Stimulated activated CD4-positive, alpha-beta T cell treated with anti-CD3 and anti-CD28 coated beads, Interleukin-2, amount 100 ng/mL, for 48 hours (primary cell): ENCODE measurements at regions not wholly inside any gene's neighbourhood (a gene's known extent, or its start where the extent isn't known, plus 50 kb on each side); places are given as distances from the start of the nearest gene placed in this dataset.
"Not testable (repeated sequence)": the region's sequence is repeated elsewhere in the genome, so short reads cannot be mapped to it uniquely, and the experiment has no call there.

Experiments used
- DNase-seq, 2 donors: peaks; one replicate each; pipeline ENCODE4 v3.0.0-alpha.2; 2020

DNA sequence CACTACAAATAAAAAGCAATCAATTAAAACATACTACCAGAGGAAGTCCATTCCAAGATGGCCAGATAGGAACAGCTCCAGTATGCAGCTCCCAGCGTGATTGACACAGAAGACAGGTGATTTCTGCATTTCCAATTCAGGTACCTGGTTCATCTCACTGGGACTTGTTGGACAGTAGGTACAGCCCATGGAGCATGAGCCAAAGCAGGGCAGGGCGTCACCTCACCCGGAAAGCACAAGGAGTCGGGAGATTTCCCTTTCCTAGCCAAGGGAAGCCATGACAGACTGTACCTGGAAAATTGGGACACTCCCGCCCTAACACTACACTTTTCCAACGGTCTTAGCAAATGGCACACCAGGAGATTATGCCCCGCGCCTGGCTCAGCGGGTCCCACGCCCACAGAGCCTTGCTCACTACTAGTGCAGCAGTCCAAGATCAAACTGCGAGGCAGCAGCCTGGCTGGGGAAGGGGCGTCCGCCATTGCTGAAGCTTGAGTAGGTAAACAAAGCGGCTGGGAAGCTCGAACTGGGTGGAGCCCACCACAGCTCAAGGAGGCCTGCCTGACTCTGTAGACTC is 106.0 kb downstream of the BUD13 start:
- DNase-seq = not testable (repeated sequence)

DNA sequence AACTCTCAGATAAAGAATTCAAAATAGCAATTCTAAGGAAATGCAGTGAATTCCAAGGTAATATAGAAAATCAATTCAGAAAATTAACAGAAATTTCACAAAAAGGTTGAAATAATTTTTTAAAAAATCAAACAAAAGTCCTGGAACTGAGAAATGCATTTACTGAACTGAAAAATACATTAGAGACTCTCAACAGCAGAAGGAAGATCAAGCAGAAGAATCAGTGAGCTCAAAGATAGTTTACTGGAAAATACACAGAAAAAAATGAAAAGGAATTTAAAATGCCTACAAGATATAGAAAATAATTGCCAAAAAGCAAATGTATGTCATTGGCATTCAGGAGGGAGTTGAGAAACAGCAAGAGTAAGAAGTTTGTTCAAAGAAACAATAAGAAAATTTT is 107.3 kb downstream of the BUD13 start:
- no peak for DNase-seq

DNA sequence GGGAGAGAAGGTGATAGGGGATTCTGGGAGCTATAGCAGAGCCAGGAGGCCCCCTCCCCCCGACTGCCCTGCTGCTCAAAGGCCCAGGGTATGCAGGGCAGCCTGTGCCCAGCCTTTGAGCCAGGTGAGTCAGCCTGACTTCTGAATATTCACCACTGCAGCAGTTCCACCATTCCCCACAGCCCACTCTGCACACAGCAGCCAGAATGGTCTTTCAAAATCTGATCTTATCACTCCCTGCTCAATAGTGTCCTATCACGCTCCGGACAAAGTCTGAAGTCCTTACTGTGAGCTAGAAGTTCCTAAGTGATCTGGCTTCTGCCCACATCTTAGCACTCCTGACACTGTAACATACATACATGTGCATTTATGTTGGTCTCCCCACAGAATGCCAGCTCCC is 111.7 kb downstream of the BUD13 start:
- DNase-seq = no peak

DNA sequence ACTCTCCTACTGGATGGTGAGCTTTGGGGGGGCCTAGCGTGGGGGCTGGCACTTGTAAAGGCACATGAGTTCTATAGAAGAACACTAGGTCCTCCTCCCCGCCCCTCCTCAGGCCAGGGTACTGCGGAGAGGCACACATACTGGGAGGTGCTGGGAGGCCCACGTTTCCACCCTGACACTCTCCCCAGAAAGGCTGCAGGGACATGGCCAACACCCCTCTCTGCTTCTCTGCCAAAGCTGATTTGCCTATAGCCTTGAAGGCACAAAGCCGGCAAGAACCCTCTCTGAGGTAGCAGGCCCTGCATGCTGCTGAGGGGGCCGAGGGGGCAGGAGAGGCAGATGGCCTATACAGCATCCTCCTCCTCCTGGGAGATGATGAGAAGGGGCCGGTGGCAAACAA is 112.8 kb downstream of the BUD13 start:
- no peak for DNase-seq

DNA sequence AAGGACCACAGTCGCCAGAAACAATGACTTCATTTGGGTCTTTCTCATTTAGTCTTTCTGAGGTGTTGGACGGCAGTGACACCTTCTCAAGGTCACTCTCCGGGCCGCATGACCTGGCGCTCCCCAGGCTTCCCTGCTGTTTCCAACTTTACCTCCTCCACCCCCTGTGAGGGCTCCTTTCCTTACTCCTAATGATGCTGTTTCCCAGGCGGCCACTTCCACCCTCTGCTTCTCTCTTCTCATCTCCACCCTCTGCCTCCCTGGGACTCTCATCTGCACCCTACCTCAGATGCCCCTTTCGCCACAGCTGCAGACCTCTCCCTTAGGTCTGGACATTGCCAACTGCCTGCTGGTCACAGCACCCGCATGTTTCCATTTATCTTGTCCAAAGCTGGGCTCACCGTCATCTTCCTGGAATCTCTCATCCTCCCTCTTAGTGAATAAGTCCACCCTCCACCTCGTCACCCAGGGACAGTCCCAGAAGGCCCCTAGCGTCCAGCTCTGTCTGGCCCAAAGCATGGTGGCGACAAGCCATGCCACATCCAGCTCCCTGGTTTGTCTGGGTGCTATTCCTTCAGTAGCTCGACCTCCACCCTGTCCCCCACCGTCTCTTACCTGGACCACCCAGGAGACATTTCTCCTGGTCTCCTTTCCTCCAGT is 113.8 kb downstream of the BUD13 start:
- no peak for DNase-seq

DNA sequence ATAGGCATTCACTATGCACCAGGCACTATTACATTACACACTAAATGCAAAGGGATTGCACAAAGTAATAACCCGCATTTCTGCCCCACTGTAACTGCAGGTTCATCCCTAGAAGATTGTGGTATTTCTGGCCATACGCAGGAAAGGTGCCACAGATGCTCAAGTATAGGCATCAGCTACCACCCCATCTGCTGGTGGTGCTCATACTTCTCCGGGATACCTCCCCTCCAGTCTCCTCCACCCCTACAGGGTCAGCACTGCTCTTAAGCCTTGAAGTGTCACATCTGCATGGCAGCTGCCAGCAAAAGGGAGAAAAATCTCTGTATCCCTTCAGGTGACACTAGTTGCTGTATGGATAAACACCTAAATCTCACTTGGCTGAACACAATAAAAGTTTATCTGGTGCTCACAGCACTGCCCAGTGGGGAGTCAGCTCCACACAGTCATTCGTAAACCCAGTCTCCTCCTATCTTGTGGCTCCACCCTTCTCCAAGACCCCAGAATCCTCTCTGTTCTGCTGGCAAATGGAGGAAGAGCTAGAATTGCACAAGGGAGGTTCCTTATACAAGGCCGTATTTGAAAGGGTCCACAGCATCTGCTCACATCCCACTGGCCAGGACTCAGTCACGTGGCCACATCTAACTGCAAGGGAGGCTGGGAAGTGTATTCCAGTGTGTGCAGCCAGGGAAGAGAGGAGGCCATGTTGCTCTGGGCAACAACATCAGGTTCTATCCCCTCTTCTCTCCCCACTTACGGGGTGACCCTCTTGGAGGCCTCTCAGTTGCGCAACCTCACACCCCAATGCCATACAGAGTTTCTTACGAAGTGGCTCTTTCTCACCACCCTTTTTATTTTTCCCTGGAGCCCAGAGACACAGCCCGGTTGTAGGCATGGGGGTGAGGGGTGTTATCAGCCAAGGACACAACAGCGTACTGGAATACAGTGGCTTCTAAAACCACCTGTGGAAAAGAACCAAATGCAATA is 114.7 kb downstream of the BUD13 start:
- no peak for DNase-seq

DNA sequence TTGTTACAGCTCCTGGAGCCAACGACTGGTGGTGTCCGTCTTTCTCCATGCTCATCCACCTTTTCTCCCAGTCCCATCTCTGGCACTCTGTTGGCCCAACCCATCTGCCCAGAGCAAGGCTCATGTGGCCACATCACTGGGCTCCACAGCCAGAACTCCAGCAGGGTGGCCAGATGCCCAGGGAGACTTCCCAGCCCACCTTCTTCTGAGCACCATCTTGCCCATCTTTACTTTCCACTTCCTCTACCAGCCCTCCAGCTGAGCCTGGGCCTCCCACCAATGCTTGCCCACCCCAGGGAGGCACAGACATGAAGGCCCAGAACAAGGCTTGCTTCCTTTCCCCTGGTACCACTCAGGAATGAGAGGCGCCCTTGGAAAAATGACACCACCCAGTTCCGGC is 116.8 kb downstream of the BUD13 start:
- no peak for DNase-seq

DNA sequence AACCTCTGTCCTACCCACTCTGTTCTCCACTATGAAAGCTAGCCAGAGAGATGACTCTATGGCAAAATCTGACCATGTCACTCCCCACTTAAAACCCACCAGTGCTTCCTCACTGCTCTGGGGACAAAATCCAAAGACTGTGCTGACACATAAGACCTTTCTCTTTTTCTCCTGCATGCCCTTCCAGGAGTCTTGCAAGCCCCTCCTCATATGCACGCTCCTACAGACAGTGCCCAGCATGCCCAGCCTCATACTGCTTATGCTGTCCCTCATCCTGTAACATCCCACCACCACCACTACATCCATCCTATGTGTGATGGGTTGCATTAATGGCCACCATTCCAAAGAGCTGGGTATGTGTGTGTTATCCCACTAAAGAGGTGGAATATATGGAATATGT is 118.3 kb downstream of the BUD13 start:
- DNase-seq = no peak

DNA sequence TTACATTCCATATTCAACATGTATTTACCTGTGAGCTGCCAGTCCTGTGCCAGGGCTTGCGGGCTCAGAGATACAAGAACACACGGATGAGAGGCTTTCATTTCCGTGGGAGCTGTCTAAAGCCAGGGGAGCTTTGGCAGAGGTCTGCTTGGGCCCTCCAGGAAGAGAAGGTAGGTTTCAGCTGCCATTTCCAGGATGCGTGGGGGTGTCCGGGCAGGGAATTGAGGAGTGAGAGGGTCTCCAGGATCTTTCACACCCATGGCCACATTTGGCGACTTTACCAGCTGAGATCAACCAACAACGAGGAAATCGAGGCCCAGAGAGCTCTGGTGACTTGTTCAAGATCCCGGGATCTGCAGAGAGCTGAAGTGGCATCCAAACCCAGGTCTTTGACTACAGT is 119.6 kb downstream of the BUD13 start:
- no peak for DNase-seq

DNA sequence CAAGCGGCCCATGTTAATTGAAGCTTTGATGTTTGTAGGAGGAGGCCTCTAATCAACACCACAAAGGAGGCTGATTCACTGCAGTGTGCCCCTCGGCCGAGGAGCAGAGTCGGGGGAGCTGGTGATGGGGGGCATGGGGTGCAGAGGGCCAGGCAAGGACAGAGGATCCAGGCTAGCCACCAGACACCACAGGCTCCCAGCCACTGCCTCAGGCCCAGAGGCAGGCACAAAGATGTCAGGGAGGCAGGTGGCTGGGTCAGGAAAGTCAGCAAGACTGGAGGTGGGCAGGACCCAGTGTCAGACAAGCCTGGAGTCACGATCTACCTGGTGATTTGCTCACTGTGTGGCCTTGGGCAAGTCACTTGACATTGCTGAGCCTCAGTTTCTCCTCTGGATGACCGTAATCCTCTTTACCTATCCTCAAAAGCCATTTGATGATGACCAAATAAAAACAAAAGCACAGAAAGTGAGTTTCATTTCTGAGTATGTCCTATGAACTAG is 121.0 kb downstream of the BUD13 start:
- no peak for DNase-seq

DNA sequence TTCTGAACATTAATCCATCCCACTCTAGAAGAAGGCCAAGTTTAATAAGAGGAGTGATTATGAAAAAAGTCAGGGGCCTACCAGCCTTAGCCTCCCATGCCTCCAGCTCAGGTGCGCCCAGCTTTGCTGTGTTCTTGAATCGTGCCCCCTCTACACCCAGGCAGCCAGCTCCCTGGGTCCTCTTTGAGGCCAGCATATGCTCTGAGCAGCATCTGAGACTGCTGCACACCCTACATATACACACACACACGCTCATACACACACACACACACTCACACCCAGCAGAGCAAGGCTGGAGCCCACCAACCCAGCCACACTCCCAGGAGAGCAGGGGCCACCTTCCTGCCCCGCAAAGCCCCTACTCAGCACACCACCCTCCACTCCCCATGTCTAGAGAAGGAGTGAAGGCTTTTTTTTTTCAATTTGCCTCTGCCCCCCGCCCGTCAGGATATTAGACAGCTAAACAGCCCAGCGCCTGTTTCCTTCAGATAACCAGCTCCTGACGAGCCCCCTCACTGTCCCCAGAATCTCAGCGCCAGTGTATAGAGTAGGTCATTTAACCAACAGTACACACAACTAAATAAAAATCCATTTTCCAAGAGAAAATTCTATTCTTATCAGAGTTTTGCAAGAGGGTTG is 121.6 kb downstream of the BUD13 start:
- no peak for DNase-seq

DNA sequence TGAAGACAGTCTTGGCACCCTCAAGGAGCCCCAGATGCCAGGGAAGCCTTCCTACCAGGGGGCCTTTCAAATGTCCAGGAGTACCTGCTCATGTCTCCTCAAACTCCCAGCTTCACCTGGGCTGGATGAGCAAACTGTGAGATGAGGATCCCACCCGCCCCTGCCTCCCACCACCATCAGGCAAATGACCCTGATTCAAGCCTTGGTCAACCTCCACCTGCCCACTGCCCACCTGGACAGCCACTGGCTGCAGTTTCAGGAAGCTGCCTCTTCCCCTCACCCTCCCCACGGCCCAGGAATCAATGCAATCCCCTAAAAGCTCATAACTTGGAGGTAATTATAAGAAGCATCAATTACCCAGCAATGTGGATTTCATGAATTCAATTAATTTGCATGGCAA is 122.7 kb downstream of the BUD13 start:
- no peak for DNase-seq

DNA sequence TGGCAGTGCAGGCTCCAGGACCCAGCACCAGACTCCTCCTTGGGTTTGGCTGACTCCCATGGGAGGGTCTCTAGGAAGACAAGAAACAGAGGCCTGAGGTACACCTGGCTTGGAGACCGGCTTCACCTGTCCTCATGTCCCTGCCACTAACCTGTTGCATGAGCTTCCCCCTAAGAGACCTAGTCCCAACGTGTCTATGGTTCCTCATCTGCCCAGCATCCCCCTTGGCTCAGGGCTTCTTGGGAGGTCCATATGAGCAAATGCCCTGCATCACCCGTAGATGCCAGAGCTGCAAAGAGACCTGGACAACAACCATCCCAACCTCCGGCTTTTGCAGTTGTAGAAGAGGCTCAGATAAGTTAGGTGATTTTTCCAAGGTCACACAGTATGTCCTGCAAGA is 123.5 kb downstream of the BUD13 start:
- DNase-seq = no peak

DNA sequence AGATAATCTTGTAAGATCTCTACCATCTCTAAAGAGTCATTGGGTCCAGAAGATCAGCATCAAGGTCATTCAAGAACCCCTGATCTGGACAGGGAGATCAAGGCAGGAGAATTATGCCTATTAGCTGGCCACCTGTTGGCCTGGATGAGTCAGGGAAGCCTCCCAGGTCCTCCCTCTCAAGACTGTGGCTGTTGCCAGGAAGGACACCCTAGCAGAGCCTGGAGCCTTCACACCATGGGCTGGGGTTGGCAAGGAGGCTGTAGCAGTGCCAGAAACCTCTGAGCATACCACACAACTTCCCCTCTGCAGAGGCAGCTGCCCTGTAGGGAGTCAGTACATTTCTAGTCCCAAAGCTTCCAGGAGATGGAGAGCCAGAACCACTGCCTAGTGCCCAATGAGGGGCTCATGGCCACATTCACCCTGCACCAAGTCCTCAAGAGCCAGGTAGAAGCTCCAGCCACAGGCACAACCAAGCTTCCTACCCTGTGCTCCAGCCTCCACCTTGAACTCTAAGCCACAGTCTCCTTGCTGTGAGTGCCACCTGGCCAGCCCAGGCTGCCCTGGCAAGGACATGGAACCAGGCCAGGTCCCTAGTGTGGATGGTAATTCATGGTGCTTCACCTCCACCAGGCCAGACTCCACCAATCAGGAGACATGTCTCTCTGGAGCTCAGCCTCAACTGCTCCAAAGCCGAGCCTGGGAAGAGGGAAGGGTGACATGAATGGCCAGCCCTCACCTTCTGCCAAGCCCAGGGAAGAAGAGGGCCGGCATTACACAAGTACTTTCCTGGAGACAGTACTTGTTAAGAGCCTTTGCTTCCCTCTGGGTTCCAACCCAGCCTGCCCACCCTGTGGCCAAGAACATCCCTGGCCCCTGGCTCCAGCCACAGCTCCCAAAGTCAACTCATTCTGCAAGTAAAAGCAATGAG is 124.3 kb downstream of the BUD13 start:
- no peak for DNase-seq

DNA sequence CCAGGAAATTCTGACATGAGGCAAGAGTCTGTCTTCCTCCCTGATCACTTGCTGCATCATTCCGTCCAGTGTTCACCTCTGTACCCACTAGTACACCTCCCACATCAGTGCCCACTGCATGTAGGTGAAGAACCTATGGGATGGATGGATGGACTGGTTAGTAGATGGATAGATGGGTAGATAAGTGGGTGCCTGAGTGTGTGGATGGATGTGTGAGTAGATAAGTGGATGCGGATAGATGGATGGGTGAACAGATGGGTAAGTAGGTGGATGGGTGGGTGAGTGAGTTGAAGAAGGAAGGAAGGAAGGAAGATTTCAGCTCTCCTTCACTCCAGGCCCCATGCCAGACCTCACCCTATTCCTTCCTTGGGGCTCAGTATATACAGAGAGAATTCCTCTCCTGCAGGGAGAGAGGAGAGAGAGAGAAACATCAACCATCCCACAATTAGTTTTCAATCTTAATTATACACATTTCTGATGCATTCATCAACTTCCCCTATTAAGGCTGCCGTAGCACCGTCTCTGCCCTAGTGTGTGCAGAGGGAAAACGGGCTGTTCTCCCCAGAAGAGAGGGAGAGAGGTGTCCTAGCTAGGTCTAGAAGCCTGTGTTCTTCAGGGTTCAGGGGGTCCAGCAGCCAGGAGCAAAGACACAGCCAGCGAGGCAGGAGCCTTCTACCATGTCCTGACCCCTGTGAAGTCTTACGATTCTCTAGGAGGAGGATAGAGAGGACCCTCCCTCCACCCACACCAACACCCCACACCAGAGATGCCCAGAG is 125.3 kb downstream of the BUD13 start:
- DNase-seq = no peak

DNA sequence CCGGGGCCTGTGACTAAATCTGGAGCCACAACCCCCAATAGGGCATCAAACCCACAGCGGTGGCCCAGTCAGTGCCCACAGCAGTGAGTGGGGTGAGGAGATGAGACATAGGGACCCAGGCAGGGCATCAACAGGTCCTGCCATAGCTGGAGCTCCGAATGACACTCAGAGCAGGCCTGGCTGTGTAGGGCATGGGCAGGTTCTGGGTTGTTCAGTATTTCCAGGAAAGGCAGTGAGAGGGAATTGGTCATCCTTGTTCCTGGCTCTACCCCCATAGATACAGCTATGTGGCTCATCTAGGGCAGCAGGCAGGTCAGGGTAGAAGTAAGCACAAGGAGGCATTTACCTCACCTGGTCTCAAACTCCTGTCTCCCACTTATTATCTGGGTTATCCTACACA is 126.6 kb downstream of the BUD13 start:
- no peak for DNase-seq

DNA sequence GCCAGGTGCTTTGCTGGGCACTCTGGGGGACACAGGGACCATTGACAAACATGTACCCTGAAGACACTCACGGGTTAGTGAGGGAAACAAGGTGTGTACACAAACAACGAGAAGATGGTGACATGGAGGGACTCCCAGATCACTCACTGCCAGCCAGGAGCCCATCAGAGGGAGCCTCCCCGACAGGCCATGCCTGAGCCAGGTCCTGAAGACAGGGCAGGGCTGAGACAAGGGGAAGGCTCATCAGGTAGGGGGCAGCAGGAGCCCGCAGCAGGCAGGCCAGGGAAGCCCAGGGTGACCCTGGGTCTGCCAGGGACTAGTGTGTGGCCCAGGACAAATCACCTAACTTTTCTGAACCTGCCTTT is 127.9 kb downstream of the BUD13 start:
- no peak for DNase-seq

DNA sequence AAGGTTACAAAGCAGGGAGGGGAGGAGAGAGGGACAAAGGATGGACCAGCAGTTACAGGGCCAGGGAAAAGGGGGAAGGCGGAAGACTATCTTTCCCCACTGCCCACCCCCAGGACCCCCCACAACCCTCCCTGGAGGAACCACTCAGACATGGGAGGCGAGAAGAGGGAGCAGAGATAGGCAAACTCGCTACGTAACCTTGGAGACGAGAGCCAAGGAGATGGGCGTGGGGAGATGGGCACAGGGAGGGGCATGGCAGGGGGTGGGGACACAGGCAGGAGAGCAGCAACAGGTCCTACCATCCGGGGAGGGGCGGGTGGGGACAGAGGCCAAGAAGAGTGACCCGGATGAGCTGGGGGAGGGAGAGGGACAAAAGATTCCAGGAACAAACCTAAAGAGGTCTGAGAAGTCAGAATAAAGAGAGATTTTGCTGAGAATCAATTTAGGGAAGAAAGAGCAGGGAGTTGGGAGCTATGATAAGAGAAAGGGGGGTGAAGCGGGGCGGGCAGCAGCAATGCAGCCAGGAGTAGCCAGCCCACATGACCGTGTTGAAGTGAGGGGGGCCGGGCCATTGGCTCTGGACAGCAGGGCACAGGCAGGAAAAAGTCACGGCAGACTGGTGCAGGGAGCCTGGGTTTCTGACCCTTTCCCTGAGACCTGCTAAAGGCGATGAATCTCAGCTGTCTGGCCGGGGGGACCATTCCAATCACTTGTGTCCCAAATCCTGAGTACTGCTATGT is 128.4 kb downstream of the BUD13 start:
- no peak for DNase-seq

DNA sequence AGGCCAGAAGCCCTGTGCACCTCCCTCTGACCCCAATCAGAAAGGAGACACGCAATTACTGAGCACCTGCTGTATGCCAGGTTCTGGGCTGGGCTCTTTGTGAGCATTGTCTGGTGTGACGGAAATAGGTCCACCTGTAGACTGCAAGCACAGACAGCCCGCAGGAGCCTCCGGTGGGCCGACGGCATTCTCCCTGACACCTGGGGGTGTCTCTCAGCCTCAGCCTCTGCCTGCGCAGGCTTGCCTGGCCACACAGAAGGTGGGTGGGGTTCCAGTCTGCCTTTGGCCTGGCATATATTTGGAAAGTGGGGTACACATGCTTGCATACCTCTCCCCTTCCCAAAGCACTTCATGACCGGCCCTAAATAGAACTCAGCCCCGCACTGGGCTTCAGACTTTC is 129.3 kb downstream of the BUD13 start:
- DNase-seq = no peak

DNA sequence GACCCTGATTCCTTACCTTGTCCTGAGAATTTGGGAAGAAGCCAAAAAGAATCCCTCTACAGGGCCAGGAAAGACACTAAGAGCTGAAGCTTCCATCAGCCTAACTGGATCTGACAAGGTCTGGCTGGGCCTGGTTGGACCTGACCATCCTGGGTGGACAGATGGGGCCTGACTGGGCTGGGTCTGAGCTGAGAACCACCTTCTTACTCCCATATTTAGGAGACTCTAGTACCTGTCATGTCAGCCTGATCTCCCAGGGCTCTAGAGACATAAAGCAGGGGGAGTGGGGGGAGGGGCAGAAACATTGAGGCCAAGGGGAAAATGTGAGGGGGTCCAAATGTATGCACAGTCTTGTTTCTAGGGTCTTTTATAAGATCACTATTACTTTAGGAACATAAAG is 129.9 kb downstream of the BUD13 start:
- no peak for DNase-seq

DNA sequence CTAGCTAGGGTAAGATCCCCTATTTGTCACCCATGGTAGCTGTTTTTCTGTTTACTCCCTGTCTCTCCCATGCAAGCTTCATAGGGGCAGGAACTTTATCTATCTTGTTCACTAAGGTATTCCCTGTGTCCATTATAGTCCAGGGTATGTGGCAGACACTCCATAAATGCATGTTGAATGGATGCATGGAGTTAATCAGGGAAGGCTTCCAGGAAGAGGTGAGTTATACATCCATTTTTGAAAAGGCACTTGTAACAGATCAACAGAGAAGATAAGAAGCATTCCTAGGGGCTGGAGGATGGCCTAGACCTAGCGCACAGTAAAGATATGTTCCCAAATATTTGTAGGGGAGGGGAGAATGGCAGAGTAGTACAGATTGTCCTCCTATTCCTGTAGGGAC is 130.3 kb downstream of the BUD13 start:
- no peak for DNase-seq
